Ureter (tissue), 1 donor: ENCODE measurements at regions not wholly inside any gene's neighbourhood (a gene's known extent, or its start where the extent isn't known, plus 50 kb on each side); places are given as distances from the start of the nearest gene placed in this dataset.
"Not testable (repeated sequence)": the region's sequence is repeated elsewhere in the genome, so short reads cannot be mapped to it uniquely, and the experiment has no call there.

Experiments used
- DNase-seq: peaks from one replicate; pipeline ENCODE4 v3.0.0-alpha.2; 2020; ENCODE audit warnings: low spot score
- donor health status: DM: yes; HTN: yes; CAD: no.

- DNase-seq = no peak
Observed at GRCh38 chr17:62154909-62155308, 89.8 kb upstream of the MED13 start.

- DNase-seq = no peak
Observed at GRCh38 chr17:62150471-62150870, 85.4 kb upstream of the MED13 start.

GRCh38 chr17:62149961-62150360, 84.9 kb upstream of the MED13 start:
- DNase-seq = no peak

GRCh38 chr17:62147284-62147683, 82.2 kb upstream of the MED13 start:
- DNase-seq = no peak

- DNase-seq = peak; percentile 24
Observed at GRCh38 chr17:62140836-62141235, 75.8 kb upstream of the MED13 start.

- DNase-seq = no peak
Observed at GRCh38 chr17:62140376-62140775, 75.3 kb upstream of the MED13 start.

GRCh38 chr17:62139690-62140354, 74.7 kb upstream of the MED13 start:
- peak; percentile 37 for DNase-seq

- DNase-seq = peak; percentile 13
Observed at GRCh38 chr17:62139141-62139540, 74.1 kb upstream of the MED13 start.

GRCh38 chr17:62138676-62139121, 73.6 kb upstream of the MED13 start:
- DNase-seq = not testable (repeated sequence)

GRCh38 chr17:62137734-62138624, 72.9 kb upstream of the MED13 start:
- DNase-seq = peak; percentile 33

GRCh38 chr17:62137013-62137733, 72.1 kb upstream of the MED13 start:
- peak; percentile 41 for DNase-seq

GRCh38 chr17:62135742-62136141, 70.7 kb upstream of the MED13 start:
- DNase-seq = peak; percentile 3

- peak; percentile 27 for DNase-seq
Observed at GRCh38 chr17:62135096-62135495, 70.0 kb upstream of the MED13 start.

- DNase-seq = no peak
Observed at GRCh38 chr17:62134397-62134796, 69.3 kb upstream of the MED13 start.

GRCh38 chr17:62131271-62131670, 66.2 kb upstream of the MED13 start:
- not testable (repeated sequence) for DNase-seq

- peak; percentile 8 for DNase-seq
Observed at GRCh38 chr17:62130739-62131138, 65.7 kb upstream of the MED13 start.

GRCh38 chr17:62126292-62126691, 61.2 kb upstream of the MED13 start:
- DNase-seq = no peak

GRCh38 chr17:62125307-62125706, 60.2 kb upstream of the MED13 start:
- DNase-seq = no peak

GRCh38 chr17:62121025-62121730, 56.1 kb upstream of the MED13 start:
- DNase-seq = no peak

GRCh38 chr17:62119373-62119772, 54.3 kb upstream of the MED13 start:
- DNase-seq = no peak
